ENCODE measurements at regions not wholly inside any gene's neighbourhood (a gene's known extent, or its start where the extent isn't known, plus 50 kb on each side); places are given as distances from the start of the nearest gene placed in this dataset.
"Not testable (repeated sequence)": the region's sequence is repeated elsewhere in the genome, so short reads cannot be mapped to it uniquely, and the experiment has no call there.

DNA sequence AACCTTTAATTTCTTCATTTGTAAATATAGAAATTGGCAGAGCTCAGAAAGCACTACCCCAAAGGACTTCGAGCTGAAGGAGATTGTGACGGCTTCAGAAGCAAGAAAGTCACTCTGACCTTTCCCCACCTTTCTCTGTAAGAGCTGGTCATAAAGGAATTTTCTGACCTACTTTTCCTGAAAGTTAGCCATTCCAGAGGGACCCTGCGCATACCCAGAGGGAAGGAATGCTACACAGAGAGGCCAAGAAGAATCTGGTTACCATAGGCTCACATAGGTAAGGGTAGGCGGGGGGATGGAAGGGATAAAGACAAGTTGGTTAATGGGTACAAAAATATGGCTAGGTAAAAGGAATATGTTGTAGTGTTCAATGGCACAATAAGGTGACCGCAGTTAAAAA lies 1080.3 kb downstream of the ZPLD1 start:
- DNase-seq = no peak

DNA sequence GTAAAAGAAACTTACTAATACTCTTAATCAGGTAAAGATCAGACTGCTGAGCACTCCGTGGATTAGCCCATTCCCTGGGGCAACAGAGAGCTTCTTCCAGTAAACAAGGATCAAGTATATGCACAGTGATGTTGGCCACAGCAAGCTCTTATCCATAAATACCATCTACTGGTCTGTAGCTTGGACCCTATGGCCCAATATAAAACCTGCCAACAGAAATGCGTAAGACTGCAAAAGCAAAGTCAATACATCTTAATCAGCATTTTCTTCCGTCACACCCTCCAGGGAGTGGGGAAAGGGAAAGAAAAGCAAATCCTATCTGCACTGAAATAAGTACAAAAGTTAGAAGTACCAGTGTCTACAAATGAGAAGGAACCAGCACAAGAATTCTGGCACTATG lies 1082.1 kb downstream of the ZPLD1 start:
- no peak for DNase-seq

DNA sequence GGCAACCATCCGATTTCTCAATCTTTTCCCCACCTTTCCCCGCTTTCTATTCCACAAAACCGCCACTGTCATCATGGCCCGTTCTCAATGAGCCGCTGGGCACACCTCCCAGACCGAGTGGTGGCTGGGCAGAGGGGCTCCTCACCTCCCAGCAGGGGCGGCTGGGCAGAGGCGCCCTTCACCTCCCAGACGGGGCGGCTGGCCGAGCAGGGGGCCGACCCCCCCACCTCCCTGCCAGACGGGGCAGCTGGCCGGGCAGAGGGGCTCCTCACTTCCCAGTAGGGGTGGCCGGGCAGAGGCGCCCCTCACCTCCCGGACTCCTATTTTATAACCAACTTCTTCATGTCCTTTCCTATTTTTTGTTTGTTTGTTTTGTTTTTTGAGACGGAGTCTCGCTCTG lies 1096.5 kb downstream of the ZPLD1 start:
- DNase-seq = not testable (repeated sequence)

DNA sequence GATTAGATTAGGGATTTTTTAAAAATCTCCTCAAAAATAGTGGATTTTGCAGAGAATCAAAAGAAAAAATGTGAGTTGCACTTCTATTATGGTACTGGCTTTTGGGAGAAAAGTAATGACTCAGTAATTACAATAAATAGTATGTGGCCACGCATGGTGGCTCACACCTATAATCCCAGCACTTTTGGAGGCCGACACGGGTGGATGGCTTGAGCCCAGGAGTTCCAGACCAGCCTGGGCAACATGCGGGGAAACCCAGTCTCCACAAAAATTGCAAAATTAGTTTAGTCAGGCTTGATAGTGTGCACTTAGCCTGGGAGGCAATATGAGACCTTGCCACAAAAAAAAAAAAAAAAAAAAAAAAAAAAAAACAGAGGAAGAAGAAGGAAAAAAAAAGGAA lies 1098.2 kb downstream of the ZPLD1 start:
- no peak for DNase-seq

DNA sequence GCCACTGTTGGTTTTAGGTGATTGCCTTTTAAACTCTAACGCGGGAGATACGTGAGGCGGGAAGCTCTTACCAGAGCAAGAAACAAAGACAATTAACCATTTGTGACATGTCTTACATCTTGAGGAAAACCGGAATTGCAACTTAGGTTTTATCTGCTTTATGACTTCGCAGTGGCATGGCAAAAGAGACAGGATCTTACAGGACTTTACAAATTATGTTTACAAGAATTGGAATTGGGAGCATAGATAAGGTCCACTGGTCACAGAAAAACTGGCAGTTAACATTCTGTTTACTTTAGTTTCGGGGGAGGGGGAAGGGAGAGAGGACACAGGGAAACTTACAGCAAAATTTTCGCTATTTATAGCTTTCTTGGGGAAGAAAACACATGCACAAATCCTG lies 1119.6 kb downstream of the ZPLD1 start:
- DNase-seq = no peak

DNA sequence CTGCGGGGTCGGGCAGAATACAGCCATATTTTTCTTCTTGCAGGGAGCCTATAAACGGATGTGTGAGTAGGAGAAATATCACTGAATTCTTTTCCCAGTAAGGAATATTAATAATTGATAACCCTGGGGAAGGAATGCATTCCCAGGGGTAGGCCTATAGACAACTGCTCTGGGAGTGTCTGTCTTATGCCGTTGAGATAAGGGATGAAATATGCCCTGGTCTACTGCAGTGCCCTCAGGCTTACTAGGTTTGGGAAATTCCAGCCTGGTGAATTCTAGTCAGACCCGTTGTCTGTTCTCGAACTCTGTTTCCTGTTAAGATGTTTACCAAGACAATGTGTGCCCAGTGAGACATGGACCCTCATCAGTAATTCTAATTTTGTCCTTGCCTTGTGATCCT lies 1129.3 kb downstream of the ZPLD1 start:
- not testable (repeated sequence) for DNase-seq

DNA sequence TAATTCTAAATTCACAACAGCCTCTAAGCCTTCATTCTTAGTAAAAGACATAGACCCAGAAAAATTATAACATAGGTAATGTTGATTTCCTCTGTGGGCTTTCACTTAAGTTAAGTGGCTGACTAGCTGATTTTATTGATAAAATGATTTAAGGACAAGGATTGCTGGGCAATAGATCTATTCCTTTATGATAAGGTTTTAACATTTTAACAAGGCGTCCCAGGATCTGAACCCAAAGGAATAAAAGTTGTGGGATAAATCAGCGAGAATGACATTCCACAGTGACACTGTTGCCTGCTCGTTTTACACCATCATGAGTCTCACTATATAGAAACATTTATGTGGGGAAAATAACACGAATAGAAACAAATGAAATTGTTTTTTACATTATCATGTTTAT lies 1151.0 kb downstream of the ZPLD1 start:
- no peak for DNase-seq

DNA sequence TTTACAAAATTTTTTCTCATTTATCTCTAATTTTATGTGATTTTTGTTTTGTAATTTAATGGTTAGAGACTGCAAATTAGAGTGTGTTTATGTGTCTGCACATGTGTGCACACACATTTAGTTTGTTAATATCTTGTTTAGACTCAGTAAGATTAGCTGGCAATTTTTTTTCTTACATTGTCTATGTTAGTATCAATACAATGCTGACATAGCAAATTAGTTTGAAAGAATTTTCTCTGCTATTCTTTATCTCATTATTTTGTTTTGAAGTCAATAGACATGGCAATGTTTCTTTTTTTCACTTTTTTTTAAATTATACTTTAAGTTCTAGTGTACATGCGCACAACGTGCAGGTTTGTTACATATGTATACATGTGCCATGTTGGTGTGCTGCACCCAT lies 1155.0 kb downstream of the ZPLD1 start:
- DNase-seq = no peak

DNA sequence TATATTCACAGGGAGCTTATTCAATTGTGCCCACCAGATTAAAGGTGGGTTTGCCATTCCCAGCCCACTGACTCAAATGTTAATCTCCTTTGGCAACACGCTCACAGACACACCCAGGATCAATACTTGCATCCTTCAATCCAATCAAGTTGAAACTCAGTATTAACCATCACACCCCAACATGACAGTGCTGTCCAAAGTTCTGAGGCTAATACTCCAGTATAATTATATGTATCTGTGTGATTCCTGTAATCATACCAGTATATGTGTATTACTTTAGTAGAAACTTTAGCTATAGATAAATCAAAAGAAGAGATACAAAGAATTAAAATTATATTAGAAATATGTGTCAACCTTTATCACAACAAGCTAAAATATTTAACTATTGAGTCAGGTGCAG lies 1166.0 kb downstream of the ZPLD1 start:
- DNase-seq = no peak

DNA sequence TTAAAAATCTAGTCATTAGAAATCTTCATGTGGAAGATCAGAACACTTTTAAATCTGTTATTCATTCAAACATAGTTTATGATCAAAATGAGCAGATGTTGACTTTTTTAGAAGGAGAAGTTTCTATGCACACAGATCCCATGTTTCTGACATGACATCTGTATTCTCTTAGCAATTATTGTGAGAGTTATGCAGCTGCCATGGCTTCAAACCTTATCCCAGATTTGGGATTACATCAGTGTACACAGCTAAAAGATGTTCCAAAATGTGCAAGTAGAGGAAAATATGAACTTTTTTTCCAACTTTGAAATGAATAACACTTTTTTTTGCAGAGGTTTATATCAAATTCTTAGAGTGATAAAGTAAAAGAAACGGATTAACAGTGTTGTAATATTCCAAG lies 1166.9 kb downstream of the ZPLD1 start:
- DNase-seq = no peak

DNA sequence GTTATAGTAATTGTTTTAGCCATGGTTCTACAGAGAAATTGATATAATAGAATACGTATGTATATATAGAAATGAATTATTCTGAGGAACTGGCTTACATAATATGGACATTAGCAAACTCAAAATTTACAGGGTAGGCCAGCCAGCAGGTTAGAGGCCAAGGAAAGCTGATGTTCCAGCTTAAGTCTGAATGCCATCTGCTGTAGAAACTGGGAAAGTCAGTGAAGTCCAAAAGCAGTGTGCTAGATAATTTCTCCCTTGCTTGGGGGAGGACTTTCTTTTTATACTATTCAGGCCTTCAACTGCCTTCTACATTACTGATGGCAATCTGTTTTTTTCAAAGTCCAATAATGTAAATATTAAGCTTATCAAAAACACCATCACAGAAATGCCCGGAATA lies 1174.7 kb downstream of the ZPLD1 start:
- no peak for DNase-seq

DNA sequence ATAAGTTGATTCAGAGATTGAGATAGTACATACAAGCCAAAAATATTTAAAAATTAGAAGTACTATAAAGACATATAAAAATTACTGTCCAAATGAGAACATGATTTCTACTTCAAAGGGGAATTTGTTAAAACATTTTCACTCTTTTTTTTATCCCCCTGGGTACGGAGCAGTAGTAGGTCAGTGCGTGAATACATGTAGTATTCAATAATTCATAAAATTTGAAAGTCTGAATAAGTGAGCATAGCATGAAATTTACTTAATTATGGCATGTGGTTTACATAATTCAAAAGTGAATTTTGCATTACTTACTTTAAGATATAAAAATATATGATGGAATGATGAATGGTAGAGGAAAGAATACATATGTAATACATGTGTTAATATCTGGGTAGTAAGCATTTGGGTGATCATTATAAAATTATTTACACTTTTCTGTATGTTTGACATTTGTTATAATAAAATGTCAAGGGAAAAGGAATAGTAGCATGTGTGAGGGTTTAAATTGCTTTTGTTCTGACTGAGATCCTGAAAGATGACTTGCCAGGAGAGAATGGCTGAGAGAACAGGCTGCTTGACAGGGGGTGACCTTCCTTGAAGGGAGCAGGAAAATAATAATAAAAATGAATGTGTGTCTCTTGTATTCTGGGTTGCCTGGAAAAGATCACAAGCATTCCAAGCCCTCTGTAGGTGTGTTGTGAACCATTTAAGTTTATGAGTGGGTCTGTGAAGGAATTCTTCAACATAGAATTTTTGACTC lies 1178.8 kb downstream of the ZPLD1 start:
- DNase-seq = no peak

DNA sequence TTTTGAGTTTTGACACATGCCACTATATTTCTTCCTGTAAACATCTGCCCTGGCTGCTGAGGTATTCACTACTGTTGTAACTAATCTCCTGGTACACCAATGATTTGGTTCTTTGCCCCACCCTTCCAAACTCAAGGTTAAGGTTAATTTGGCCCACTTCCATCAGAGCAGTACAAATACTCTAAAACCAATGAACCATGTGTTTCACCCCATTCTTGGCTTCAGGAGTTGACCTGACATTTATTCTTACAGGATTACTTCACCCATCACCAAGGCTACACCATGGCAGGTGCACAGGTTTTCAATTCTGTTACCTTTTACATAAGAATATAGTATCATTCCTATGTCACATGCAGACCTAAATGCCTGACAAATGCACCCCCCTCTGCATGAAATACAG lies 1179.9 kb downstream of the ZPLD1 start:
- no peak for DNase-seq

DNA sequence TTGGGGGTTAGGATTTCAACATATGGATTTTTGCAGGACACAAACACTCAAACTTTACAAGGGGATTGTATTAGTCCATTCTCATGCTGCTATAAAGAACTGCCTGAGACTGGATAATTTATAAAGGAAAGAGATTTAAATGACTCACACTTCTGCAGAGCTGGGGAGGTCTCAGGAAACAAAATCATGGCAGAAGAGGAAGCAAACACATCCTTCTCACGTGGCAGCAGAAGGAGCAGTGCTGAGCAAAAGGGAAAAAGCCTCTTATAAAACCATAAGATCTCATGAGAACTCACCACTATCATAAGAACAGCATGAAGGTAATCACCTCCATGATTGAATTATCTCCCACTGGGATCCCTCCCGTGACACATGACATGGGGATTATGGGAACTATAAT lies 1183.1 kb downstream of the ZPLD1 start:
- no peak for DNase-seq

DNA sequence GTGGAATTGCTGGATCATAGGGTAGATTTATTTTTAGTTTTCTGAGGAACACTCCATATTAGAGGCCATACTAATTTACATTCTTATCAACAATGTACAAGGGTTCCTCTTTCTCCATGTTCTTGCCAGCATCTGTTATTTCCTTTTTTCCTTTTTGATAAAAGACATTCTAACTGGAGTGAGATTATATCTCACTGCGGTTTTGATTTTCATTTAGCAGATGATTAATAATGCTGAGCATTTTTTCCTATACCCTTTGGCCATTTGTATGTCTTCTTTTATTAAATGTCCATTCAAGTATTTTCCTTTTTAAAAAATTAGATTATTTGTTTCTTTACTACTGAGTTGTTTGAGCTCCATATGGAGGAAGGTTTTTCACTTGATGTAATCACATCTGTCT lies 1189.5 kb downstream of the ZPLD1 start:
- no peak for DNase-seq

DNA sequence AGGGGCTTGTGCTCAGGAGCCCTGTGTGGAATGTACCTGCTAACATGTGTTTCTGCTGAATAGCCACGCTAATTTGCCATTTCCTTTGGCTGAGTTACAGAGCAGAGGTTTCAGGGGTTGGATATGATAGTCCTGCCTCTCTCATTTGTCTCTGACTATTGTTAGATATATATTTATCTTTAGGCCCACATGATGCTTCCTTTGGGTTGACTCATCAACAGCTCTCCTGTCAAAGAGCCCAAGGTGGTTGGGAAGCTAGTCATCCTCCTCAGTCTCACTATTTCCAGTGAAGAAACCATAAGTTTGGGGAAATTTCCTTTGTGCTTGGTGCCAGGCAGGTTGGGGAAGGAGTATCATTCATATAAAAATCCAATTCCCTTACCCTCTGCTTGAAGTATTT lies 1194.6 kb downstream of the ZPLD1 start:
- no peak for DNase-seq

DNA sequence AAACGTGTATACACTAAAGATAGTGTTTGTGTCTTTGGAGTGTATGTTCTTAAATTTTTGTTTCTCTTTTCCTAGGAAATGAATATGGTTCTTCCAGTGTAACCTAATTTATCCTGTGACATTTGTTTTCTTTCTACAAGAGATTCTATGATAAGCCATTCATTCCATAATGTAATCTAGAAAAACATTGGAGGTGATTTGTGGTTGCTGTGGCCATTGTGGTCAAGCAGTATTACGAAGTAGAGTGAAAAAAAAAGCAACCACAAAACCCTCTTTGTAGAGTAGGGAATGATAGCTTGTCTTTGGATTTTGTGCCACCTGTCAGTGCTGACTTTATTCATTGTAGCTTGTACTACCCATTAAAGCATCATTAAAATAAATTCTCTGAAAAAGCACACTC lies 1209.6 kb downstream of the ZPLD1 start:
- no peak for DNase-seq

DNA sequence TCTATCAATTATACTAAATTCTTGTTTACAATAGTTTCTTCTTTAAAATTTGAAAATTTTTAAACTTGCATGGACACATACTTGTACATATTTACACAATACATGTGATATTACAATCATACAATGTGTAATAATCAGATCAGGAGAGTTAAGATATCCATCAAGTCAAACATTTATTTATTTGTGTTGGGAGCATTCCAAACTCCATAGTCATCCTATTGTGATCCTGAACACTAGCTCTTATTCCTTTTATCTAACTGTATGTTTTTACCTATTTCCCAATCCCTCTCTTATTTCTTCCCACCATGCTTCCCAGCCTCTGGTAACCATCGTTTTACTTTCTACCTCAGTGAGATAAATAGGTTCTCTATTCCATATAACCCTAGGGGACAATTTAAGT lies 1219.2 kb downstream of the ZPLD1 start:
- DNase-seq = no peak

DNA sequence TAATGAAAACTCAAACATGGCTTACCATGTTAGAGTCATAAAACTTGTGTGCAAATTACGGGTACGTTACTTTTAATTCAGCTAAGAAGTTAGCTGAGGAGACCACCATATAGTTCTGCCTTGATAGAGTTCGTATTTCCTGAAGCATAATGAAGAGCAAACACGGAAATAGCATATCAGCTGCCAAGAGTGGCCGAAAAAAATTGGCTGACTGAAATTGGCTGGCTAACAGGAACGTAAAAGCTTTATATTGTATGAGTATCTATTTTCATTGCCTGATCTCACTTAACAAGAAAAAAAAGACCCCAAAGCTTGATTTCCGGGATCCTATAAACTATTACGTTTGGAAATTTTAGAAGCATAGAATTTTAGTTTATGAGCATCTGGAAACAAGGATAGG lies 1222.9 kb downstream of the ZPLD1 start:
- no peak for DNase-seq

DNA sequence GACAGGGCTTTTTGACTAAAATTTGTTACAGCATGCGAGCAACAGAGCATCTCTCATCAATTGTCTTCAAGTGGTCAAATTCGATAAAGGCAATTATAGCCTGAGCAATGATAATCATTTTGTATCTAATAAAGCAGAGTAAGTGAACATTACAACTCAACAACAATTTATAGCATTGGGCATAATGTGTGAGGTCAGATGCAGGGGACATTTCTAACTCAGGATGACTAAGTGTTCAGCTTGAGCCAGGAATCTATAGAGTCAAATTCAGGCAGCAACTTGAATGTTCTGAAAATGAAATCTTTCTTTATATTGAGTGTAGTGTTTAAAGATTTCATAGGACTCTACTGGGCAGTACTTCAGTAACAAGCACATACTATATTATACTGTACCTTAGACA lies 1226.0 kb downstream of the ZPLD1 start:
- no peak for DNase-seq

DNA sequence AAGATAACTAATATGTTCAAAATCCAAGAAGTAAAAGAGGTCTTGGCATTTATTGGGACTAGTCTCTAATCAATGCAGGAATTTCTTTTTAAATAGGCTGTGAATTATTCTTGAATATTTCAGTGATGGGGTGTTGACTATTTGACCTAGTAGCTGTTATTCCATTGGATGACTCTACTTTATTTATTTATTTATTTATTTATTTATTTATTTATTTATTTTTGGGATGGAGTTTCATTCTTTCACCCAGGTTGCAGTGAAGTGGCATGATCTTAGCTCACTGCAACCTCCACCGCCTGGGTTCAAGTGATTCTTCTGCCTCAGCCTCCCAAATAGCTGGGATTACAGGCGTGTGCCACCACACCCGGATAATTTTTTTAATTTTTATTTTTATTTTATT lies 1227.8 kb downstream of the ZPLD1 start:
- no peak for DNase-seq

DNA sequence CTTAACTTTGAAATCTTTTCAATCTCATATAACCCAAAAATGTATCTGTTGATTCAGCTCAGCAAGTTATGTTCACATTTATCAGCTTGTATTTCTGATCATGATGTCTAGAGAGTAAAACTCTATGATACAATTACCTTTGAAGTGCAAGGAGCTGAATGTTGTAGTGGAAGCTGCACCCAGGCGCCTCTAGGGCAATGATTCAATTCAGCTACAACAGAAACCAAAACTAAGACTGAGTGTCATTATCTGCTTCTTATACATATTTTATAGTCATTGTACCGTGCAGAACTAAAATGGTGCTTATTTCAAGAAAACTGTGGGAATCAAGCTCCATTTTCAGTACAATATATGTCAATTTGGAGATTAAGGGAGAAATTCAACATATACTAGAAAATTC lies 1237.5 kb downstream of the ZPLD1 start:
- no peak for DNase-seq

DNA sequence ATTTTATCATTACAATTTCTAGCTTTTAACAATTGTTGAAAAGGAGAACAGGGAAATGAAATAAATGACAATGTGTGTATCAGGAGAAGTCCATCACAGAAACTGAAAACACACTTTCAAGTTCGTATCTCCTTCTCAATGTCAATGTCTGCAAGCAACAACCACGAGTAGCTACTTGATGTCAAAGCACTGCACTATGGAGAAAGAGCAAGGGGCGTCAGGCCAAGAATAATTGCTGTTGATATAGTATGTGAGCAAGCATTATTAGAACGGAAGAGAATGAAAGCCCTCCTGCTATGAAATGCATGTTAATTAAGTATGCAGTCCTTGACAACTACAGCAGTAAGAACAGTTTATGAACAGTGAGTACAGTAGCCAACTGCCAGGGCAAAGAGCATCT lies 1250.1 kb downstream of the ZPLD1 start:
- no peak for DNase-seq

DNA sequence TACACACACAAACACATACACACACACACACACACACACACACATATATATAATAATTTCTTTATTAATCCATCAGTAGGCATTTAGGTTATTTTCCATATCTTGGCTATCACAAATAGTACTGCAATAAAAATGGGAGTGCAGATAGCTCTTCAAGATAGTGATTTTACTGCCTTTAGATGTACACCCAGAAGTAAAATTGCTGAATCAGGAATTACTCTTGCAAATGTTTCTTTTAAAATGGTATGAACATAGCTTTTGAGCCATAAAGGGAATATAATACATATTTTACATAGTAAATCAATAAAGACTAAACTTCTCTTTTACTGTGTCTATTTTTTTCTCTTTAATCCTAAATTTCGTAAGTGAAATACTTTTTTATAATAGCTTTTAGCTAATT lies 1251.1 kb downstream of the ZPLD1 start:
- DNase-seq = no peak

DNA sequence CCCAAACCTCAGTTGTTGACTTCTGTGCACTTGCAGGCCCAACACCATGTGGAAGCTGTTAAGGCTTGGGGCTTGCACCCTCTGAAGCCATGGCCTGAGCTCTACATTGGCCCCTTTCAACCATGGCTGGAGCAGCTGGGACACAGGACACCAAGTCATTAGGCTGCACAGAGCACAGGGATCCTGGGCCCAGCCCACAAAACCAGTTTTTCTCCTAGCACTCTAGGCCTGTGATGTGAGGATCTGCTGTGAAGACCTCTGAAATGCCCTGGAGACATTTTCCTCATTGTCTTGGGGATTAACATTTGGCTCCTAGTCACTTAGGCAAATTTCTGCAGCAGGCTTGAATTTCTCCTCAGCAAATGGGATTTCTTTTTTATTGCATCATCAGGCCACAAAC lies 1255.7 kb downstream of the ZPLD1 start:
- DNase-seq = no peak

DNA sequence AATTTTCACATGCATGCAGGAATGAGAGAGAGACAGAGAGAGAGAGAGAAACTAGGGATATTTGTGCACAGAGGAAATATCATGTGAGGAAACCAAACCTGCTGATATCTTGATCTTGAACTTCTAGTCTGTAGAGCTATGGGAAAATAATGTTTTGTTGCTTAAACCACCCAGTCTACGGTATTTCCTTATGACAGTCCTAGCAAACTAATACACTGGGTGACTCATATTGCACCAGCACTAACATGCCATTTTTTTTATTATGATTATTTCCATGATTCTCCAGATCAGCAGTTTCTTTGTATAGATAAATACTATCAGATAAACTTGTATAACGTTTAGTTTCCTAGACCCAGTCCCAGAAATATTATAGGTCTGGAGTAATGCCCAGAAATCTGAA lies 1259.0 kb downstream of the ZPLD1 start:
- no peak for DNase-seq
